ENCODE measurements at regions not wholly inside any gene's neighbourhood (a gene's known extent, or its start where the extent isn't known, plus 50 kb on each side); places are given as distances from the start of the nearest gene placed in this dataset.

- Histone ChIP-seq H3K4me3 (no peak overlapping the region), H3K9me3 (peaks cover 0 to 2% (median 0%) of the 10 kb centered on the region in 4 donors), H3K27ac (no peak overlapping the region), H3K36me3 (no peaks in the 10 kb centered on the region), H3K4me1 (no peaks in the 10 kb centered on the region), H3K27me3 (no peaks in the 10 kb centered on the region)
- DNase-seq: no peak
- TF ChIP-seq CTCF (IDR thresholded peaks at IDR 0.05) (no peak), POLR2A (IDR thresholded peaks at IDR 0.05) (no peak), POLR2AphosphoS5 (IDR thresholded peaks at IDR 0.05) (no peak), EP300 (IDR thresholded peaks at IDR 0.05) (no peak)
- intact Hi-C loops (cut with DNase I; ENCODE audit: low total_unique reads): no loop called here
Observed at GRCh38 chr4:66602622-66603021, 932.3 kb upstream of the EPHA5 start.

- Histone ChIP-seq H3K9me3 (no peaks in the 10 kb centered on the region), H3K4me1 (no peaks in the 10 kb centered on the region), H3K36me3 (no peaks in the 10 kb centered on the region), H3K27ac (no peak overlapping the region), H3K4me3 (no peak overlapping the region), H3K27me3 (no peaks in the 10 kb centered on the region)
- TF ChIP-seq POLR2AphosphoS5 (IDR thresholded peaks at IDR 0.05): no peak
- no peak for TF ChIP-seq POLR2A (IDR thresholded peaks at IDR 0.05)
- no peak for TF ChIP-seq EP300 (IDR thresholded peaks at IDR 0.05)
- no peak for TF ChIP-seq CTCF (IDR thresholded peaks at IDR 0.05)
- no peak for DNase-seq
- intact Hi-C loops (cut with DNase I; ENCODE audit: low total_unique reads): no loop called here
Observed at GRCh38 chr4:66591968-66592367, 921.7 kb upstream of the EPHA5 start.

- intact Hi-C loops (cut with DNase I; ENCODE audit: low total_unique reads): no loop called here
- 83 to 91% (median 89%) methylated on average over 1 of the region's 1 CpG for WGBS, 5 donors
- DNase-seq: no peak
Observed at GRCh38 chr4:66590488-66591215, 920.4 kb upstream of the EPHA5 start.

GRCh38 chr4:66589183-66589582 is 918.9 kb upstream of the EPHA5 start:
- no peaks in the 10 kb centered on the region for H3K4me1 ChIP-seq
- no peaks in the 10 kb centered on the region for H3K9me3 ChIP-seq
- H3K27ac ChIP-seq: no peak overlapping the region
- H3K36me3 ChIP-seq: no peaks in the 10 kb centered on the region
- no peak overlapping the region for H3K4me3 ChIP-seq
- TF ChIP-seq POLR2A (IDR thresholded peaks at IDR 0.05) (no peak), POLR2AphosphoS5 (IDR thresholded peaks at IDR 0.05) (no peak), EP300 (IDR thresholded peaks at IDR 0.05) (no peak), CTCF (IDR thresholded peaks at IDR 0.05) (no peak)
- 22 to 41% (median 30%) methylated on average over 1 of the region's 1 CpG for WGBS, 5 donors
- no peaks in the 10 kb centered on the region for H3K27me3 ChIP-seq
- intact Hi-C loops (cut with DNase I; ENCODE audit: low total_unique reads): no loop called here
- no peak for DNase-seq

More at GRCh38 chr4:66590488-66591215, 920.4 kb upstream of the EPHA5 start:
- TF ChIP-seq POLR2A (IDR thresholded peaks at IDR 0.05): no peak
- no peak for TF ChIP-seq EP300 (IDR thresholded peaks at IDR 0.05)
- TF ChIP-seq POLR2AphosphoS5 (IDR thresholded peaks at IDR 0.05): no peak
- no peak for TF ChIP-seq CTCF (IDR thresholded peaks at IDR 0.05)
- no peaks in the 10 kb centered on the region for H3K27me3 ChIP-seq
- no peaks in the 10 kb centered on the region for H3K36me3 ChIP-seq
- no peak overlapping the region for H3K27ac ChIP-seq
- no peaks in the 10 kb centered on the region for H3K4me1 ChIP-seq
- no peak overlapping the region for H3K4me3 ChIP-seq
- no peaks in the 10 kb centered on the region for H3K9me3 ChIP-seq
